ENCODE measurements at regions not wholly inside any gene's neighbourhood (a gene's known extent, or its start where the extent isn't known, plus 50 kb on each side); places are given as distances from the start of the nearest gene placed in this dataset.
"Not testable (repeated sequence)": the region's sequence is repeated elsewhere in the genome, so short reads cannot be mapped to it uniquely, and the experiment has no call there.

DNA sequence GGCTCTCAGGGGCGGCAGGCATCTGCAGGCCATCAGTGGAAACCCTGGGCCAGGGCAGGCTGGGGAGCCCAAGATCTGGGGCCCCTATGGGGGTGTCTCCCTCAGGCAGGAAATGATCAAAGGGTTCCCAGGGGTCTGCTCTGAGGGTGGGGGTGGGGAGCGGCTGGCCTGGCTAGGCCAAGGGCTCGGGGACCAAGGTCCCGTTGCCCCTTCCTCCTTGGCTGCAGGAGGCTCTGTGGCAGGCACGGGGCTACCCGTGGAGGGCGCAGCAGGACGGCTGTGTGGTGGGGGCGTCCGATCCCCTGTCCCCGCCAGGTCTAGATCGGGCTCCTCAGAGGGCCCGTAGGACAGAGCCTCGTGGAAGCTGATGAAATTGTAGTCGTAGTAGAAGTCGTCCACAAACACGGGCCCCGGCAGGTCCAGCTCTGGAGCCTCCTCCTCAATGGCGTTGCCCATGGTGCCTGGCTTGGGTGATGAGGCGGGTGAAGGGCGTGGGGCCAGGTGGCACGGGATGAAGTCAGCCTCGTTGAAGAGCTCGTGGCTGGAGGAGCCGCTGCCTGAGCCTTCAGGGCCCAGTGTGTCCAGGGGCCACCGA, 117.8 kb upstream of the AKAP13 start:
- not testable (repeated sequence) for DNase-seq (ENCODE audit: low read depth in 2 of 2); H3K4me3 ChIP-seq (replicated peaks in 1 of 2; ENCODE audit: low read depth in 2 of 2, low read length in 2 of 2)

DNA sequence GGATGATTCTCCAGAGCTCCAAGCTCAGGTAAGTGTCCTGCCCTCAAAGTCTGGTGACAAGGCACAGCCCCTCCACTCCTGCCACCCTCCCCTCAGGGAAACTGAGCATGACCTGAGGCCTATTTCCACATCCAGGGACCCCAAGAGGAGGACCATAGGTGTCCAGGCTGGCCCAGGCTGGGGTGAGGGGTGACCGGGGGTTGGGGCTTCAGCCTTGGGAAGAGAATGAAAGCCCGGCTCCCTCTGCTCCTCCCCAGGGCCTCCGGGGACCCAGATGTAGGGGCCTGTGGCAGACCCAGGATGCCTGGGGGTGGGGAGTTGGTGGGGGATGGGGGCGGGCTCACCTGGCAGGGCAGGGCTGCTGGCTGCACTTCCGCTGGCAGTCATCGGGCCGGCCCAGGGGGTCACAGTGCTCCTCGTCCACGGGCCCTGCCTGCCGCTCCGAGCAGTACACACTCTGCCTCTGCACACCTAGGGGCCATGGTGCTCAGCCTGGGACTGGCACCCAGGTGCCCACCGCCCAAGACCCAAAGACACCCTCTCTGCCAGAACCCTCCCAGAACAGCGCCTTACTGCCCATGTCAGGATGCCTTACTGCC, 116.5 kb upstream of the AKAP13 start:
- not testable (repeated sequence) for DNase-seq (ENCODE audit: low read depth in 2 of 2); H3K4me3 ChIP-seq (replicated peaks in 1 of 2; ENCODE audit: low read depth in 2 of 2, low read length in 2 of 2)

DNA sequence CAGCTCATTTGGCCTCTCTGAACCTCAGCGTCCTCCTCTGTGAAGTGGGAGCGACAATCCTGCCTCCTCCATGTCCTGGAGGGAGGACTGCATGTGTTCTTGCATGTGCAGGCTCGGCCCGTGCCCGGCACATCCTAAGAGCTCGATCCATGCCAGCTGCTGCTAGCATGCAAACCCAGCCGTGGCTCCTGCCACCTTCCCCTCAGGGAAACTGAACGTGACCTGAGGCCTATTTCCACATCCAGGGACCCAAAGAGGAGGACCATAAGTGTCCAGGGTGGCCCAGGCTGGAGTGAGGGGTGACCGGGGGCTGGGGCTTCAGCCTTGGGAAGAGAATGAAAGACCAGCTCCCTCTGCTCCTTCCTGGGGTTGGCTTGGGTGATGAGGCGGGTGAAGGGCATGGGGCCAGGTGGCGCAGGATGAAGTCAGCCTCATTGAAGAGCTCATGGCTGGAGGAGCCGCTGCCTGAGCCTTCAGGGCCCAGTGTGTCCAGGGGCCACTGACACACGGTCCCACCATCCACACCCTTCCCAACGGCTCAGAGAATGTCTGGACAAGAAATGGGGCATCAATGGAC, 115.7 kb upstream of the AKAP13 start:
- H3K4me3 ChIP-seq (replicated peaks in 1 of 2; ENCODE audit: low read depth in 2 of 2, low read length in 2 of 2); DNase-seq (ENCODE audit: low read depth in 2 of 2): not testable (repeated sequence)

DNA sequence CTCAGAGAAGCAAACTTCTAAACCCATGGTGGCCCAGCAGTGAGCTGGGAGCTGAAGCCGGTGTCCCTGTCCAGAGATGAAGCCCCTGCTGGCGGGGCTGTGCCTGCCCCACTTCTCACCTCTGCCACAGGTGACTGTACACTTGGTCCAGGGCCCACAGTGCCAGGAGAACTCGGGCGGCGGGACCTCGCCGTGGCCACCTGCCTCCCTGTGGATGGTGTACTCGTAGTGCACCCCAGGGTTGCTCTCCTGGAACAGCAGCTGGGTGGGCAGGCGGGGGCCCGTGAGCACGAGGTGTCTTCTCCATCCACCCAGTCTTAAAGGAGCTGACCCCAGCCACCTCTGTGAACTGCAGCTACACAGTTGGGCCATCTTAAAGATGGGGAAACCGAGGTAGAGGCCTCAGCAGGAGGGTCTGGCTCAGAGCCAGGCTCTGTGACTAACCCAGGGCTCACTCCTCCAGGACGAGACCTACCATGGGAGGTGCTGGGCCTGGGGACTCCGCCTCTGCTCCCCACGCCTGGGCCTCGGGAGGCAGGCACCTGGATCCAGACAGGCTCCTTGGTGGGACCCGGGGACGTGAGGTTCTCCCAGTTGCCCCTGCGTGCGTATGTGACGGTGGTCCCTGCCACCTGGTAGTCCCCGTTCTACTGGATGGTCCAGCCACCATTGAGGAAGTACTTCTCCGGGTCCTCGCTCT, 113.1 kb upstream of the AKAP13 start:
- DNase-seq (ENCODE audit: low read depth in 2 of 2), result not testable (repeated sequence)

DNA sequence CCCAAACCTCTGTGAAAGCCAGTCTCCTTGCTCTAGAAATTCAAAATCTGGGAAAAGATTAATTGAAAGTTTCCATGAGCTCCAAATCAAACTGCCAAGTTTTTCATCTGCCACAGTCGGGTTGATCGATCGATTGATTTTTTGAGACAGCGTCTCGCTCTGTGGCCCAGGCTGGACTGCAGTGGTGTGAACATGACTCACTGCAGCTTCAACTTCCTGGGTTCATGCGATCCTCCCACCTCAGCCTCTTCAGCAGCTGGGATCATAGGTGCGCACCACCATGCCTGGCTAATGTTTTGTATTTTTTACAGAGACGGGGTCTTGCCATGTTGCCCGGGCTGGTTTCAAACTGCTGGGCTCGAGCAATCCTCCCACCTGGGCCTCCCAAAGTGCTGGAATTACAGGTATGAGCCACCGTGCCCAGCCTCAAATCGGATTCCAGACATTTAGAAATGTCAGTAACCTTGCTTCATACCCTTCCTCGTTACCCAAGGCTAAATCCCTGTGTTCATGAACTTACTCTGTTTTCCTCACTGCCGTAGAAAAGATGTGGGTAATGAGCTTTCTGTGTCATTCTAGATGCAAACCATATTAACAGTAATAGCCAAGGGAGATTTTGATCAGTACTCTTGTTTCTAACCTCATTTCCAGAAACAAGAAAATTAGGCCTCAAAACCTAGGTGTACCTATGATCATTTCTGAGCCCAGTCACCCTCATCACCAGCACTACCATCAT, 105.9 kb upstream of the AKAP13 start:
- DNase-seq (ENCODE audit: low read depth in 2 of 2), result no peak
- no peak overlapping the region for H3K4me3 ChIP-seq (replicated peaks in 1 of 2; ENCODE audit: low read depth in 2 of 2, low read length in 2 of 2)
- TF ChIP-seq, protein P1, sequence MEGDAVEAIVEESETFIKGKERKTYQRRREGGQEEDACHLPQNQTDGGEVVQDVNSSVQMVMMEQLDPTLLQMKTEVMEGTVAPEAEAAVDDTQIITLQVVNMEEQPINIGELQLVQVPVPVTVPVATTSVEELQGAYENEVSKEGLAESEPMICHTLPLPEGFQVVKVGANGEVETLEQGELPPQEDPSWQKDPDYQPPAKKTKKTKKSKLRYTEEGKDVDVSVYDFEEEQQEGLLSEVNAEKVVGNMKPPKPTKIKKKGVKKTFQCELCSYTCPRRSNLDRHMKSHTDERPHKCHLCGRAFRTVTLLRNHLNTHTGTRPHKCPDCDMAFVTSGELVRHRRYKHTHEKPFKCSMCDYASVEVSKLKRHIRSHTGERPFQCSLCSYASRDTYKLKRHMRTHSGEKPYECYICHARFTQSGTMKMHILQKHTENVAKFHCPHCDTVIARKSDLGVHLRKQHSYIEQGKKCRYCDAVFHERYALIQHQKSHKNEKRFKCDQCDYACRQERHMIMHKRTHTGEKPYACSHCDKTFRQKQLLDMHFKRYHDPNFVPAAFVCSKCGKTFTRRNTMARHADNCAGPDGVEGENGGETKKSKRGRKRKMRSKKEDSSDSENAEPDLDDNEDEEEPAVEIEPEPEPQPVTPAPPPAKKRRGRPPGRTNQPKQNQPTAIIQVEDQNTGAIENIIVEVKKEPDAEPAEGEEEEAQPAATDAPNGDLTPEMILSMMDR (IDR thresholded peaks at IDR 0.05; ENCODE audit: low read depth, low read length), result no peak

More for the DNA sequence above, 113.1 kb upstream of the AKAP13 start:
- not testable (repeated sequence) for H3K4me3 ChIP-seq (replicated peaks in 1 of 2; ENCODE audit: low read depth in 2 of 2, low read length in 2 of 2)

DNA sequence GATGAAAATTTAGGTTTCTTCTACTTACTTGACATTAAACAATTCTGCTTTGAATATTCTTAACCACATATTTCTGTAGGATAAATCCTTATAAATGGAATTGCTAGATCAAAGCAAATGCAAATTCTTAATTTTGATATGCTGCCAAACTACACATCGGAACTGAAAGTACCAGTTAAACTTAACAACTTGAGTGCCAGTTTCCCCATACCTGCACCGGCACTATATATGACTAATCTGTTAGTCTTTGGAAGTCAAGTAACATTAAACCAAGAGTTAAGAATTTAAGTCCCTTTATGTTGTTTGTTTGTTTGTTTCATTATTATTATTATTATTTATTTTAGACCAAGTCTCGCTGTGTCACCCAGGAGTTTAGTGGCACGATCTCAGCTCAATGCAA, 103.9 kb upstream of the AKAP13 start:
- TF ChIP-seq, protein P1 (IDR thresholded peaks at IDR 0.05; ENCODE audit: low read depth, low read length), result no peak
- no peak overlapping the region for H3K4me3 ChIP-seq (replicated peaks in 1 of 2; ENCODE audit: low read depth in 2 of 2, low read length in 2 of 2)
- DNase-seq (ENCODE audit: low read depth in 2 of 2), result no peak

DNA sequence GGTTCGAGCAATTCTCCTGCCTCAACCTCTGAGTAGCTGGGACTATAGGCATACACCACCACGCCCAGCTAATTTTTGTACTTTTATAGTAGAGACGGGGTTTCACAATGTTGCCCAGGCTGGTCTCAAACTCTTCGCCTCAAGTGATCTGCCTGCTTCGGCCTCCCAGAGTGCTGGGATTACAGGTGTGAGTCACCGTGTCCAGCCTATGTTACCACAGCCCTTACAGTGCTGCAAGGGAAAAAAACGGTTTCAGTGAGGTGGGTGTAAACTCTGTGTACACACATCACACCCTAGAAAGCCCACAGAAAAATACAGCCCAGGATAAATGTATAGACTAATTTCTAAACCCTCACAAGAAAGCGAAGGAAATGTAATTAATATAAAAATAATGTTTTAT, 103.5 kb upstream of the AKAP13 start:
- H3K4me3 ChIP-seq (replicated peaks in 1 of 2; ENCODE audit: low read depth in 2 of 2, low read length in 2 of 2), result no peak overlapping the region
- TF ChIP-seq, protein P1 (IDR thresholded peaks at IDR 0.05; ENCODE audit: low read depth, low read length), result no peak
- no peak for DNase-seq (ENCODE audit: low read depth in 2 of 2)

DNA sequence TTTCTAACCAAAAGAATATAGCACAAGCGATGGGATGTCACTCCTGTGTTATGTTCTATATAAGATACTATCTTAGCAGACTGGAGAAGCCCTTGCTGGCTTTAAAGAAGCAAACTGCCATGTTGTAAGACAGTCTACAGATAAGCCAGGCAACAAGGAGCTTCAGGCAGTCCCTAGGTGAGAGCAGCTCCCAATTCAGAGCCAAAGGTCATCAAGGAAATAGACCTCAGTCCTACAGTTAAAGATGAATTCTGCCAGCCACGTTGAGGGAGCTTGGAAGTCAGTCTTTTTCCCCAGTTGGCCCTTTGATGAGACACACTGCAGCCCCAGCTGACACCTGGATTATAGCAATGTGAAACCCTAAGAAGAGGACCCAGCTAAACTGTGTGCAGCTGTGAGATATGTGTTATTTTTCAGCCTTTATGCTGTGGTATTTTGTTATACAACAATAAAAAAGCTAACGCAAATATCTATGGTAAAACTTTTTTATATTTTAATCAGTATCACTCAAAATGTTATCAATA, 102.5 kb upstream of the AKAP13 start:
- H3K4me3 ChIP-seq (replicated peaks in 1 of 2; ENCODE audit: low read depth in 2 of 2, low read length in 2 of 2), result no peak overlapping the region
- TF ChIP-seq, protein P1 (IDR thresholded peaks at IDR 0.05; ENCODE audit: low read depth, low read length), result no peak
- DNase-seq (ENCODE audit: low read depth in 2 of 2), result no peak
